ENCODE measurements at regions not wholly inside any gene's neighbourhood (a gene's known extent, or its start where the extent isn't known, plus 50 kb on each side); places are given as distances from the start of the nearest gene placed in this dataset.

GRCh38 chr19:32208060-32208459 lies 137.3 kb upstream of the ZNF507 start:
- DNase-seq (ENCODE audit: low spot score), result no peak

DNA sequence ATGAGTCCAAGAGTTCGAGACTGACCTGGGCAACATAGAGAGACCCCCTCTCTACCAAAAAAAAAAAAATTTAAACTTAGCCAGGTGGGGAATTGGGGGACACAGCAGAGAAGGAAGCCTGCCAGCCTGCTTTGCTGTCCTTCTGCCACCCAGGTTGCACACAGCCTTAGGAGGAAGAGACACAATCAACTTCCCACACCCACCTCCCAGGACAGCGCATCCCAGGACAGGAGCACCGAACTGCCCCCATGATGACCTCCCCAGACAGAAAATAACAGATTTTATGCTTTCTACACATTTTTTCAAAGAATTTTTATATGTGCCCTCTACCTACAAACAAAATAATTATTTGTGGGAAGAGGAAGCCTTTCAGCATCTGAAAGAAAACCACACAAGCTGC lies 126.0 kb upstream of the ZNF507 start:
- no peak for DNase-seq (ENCODE audit: low spot score)

DNA sequence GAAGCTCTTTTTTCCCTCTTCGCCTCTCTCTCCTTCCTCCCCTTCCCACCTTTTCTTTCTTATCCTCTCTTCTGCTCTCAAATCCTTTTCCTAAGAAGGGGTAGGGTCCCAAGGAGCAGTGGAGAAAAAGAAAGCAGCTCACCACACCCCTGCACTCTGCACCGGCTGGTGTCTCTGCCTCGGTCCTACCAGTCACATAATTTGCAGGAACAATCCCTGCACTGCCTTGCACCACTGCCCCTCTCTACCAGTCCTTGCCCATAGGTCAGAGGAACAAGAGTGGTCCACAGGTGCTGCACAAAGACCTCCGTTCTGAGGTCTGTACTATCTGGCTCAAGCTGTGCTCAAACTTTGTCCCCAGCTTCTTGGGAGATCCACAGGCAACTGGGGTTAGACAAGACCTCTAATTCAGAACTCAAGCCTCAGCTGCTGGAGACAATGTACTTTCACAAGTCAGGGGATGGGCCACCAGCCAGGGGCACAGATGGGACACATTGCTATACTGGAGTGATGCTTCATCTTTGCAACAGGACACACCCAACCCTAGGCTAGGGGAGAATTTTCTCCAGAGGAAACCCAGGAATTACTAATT lies 125.4 kb upstream of the ZNF507 start:
- DNase-seq (ENCODE audit: low spot score), result no peak

GRCh38 chr19:32220951-32221350 lies 124.5 kb upstream of the ZNF507 start:
- no peak for DNase-seq (ENCODE audit: low spot score)

DNA sequence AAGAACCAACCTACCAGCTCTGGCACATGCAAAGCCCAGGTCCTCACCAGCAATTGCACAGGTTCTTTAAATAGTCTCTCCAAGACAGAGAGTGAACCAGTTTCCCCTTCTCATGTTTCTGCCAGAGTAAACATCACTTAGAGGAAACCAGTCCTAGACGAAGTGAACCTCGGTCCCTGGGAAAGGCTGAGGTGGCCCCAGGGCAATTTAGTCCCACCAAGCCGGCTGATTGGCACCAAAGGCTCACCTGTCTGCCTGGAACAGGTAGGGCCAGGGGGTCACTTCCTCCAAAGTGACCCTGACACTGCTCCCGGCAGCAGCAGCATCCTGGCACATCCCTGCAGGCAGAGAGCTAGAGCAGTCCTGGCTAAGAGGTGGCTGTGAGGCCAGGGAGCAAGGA lies 122.9 kb upstream of the ZNF507 start:
- DNase-seq (ENCODE audit: low spot score), result no peak

GRCh38 chr19:32223106-32223505 lies 122.3 kb upstream of the ZNF507 start:
- no peak for DNase-seq (ENCODE audit: low spot score)

- DNase-seq (ENCODE audit: low spot score), result no peak
Measured at GRCh38 chr19:32223595-32224370, 121.6 kb upstream of the ZNF507 start.

- peak; percentile 24 for DNase-seq (ENCODE audit: low spot score)
Measured at GRCh38 chr19:32224371-32225244, 120.8 kb upstream of the ZNF507 start.

DNA sequence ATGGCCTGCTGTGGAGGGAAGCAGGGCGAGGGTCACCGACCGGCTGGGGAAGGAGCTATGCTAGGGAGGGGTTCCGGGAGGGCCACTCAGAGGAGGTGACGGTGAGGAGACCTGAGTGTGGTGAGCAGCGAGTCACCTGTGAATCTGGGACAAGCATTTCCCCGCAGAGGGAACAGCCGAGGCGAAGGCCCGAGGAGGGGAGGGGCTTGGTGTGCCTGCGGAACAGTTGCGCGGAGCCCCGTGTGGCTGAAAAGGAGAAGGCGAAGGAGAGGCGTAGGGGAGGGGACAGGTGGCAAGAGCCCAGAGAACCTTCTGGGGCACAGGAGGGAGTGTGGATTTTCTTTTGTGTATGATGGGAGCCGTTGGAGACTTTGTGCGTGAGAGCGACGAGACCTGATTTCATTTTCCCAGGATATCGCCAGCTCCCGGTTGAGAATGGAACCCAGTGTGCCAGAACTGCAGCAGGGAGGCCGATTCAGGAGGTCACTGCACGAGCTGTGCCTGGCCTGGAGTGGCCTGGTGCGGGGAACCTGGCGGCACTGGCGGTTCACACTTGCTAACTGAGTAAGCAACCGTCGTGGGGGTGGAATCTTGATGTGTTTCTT lies 117.7 kb upstream of the ZNF507 start:
- DNase-seq (ENCODE audit: low spot score), result no peak

- DNase-seq (ENCODE audit: low spot score), result no peak
Measured at GRCh38 chr19:32230441-32230840, 115.0 kb upstream of the ZNF507 start.

GRCh38 chr19:32231020-32231419 lies 114.4 kb upstream of the ZNF507 start:
- DNase-seq (ENCODE audit: low spot score), result no peak

- no peak for DNase-seq (ENCODE audit: low spot score)
Measured at GRCh38 chr19:32231691-32232090, 113.7 kb upstream of the ZNF507 start.

GRCh38 chr19:32232449-32232848 lies 113.0 kb upstream of the ZNF507 start:
- no peak for DNase-seq (ENCODE audit: low spot score)

GRCh38 chr19:32233091-32233490 lies 112.3 kb upstream of the ZNF507 start:
- no peak for DNase-seq (ENCODE audit: low spot score)

DNA sequence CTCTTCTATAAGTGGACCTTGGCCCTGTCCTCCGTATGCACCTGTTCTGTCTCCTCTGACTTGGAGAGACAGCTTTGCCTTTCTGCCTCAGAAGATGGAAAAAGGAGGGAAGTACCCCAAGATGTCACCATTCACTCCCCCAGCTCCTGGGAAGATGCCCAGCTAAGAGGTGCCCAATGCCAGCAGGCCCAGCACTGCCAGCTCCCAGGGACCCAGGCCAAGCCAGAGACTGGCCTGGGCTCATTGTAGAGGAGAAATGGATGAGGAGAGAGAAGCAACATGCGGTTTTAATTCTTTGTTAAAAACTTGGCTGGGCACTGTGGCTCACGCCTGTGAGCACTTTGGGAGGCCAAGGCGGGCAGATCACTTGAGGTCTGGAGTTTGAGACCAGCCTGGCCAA lies 111.5 kb upstream of the ZNF507 start:
- DNase-seq (ENCODE audit: low spot score), result peak; percentile 42

DNA sequence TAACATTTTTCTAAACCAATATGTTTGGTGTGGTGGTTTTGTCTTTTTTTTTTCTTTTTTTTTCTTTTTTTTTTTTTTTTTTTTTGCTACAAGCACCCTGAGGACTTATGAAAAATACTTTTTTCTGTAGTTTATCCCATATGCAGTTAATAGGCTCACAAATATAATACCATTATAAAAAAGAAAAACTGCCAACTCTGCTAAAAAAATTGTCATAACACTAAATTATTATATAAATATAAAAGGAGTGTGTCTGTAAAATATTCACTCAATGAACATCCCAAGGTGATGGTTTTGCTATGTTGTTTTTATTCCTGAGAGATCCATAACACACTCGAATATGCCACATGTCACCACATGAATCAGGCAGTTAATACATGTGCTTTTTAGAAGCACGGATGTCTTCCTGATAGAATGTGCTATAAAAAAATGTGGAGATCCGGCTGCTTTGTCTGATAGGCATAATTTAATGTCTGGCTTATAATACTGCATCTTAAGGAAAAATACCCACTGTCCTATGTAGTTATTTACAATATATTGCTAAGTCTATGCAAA lies 110.7 kb upstream of the ZNF507 start:
- no peak for DNase-seq (ENCODE audit: low spot score)

GRCh38 chr19:32238076-32238475 lies 107.3 kb upstream of the ZNF507 start:
- no peak for DNase-seq (ENCODE audit: low spot score)

DNA sequence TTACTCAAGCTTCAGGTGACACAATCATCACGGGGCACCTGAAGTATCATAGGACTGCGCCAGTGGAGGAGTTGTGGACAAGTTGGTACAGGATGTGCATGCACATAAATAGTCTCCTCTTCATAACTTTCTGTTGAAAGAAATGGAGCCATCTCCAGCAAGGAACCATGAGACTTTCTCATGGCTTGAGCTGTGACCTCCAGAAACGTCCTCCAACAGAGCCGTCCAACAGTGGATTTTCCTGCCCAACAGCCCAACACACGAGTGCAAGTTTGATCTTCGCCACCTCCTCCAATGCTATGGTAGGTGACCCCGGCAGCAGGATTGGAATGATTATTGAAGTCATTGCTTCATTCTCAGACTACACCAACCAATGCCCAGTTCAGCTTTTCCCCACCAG lies 105.1 kb upstream of the ZNF507 start:
- no peak for DNase-seq (ENCODE audit: low spot score)

DNA sequence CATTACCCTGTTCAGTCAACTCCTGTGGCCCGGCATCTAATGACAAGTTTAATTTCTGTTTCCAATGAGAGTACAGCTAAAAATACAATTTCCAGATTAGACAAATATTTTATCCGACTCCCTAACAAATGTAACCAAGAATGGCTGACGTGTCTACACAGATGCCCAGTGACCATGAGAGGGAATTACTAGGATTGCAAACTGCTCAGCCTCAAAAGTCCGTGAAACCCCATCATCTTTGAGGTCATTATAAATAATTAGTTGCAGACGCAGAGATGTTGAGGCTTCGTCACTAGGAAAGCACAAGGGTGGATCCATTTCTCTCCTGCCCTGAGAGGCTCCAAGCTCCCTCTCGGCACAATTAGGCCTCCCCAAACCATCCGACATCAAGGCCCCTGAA lies 104.1 kb upstream of the ZNF507 start:
- DNase-seq (ENCODE audit: low spot score), result no peak

DNA sequence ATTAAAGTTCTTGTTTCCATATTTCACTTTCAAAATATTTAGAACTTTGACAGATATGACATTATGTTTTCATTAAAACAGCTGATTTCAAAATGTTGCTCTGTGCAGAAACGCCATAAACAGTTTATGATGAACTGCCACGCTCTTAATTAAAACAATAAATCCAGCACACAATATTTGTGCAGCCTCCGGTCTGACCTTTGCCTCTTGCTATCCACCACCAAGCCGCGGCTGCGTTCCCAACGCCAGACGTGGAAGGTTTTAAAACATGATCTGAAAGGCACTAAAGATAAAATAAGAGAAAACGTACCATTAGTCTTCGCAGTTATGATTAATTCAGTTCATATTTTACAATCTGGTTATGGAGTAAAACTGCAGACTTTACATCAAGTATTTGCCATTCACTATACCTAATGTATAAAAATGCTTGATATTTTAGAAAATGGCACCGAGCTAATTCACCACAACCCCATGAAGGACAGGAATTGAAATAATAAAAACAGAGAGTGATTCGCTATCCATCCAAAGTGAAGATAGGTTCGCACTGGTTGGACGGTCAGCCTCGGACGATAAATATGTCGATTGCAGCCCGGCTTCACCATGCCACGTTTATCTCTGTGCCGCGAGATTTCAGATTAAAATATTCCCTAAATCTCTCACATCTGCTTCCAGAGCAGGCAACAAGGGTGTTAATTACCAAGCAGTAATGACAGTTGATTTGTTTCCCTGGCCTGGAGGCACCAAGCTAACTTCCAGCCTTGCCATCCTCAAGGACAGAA lies 103.3 kb upstream of the ZNF507 start:
- DNase-seq (ENCODE audit: low spot score), result no peak

- no peak for DNase-seq (ENCODE audit: low spot score)
Measured at GRCh38 chr19:32246006-32246405, 99.4 kb upstream of the ZNF507 start.
